ENCODE measurements at regions not wholly inside any gene's neighbourhood (a gene's known extent, or its start where the extent isn't known, plus 50 kb on each side); places are given as distances from the start of the nearest gene placed in this dataset.

DNA sequence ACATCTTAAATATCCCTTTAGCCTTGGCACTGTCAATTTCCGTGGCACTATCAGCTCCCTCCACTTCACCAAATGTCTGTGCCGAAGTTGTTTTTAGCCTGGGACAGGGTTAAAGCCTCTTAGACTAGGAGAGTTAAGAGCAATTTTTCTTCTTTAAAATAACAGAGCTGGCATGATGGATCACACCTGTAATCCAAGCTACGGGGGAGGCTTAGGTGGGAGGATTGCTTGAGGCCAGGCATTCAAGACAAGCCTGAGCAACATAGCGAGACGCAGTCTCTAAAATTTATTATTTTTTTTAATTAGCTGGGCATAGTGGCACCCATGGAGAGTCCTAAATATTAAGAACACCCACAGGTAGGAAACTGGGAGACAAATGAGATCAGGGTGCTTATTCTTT, 209.8 kb upstream of the MAGEB18 start:
- no peaks in the 10 kb centered on the region for H3K27me3 ChIP-seq
- no peaks in the 10 kb centered on the region for H3K4me1 ChIP-seq
- H3K27ac ChIP-seq = no peak overlapping the region
- TF ChIP-seq, protein P1, sequence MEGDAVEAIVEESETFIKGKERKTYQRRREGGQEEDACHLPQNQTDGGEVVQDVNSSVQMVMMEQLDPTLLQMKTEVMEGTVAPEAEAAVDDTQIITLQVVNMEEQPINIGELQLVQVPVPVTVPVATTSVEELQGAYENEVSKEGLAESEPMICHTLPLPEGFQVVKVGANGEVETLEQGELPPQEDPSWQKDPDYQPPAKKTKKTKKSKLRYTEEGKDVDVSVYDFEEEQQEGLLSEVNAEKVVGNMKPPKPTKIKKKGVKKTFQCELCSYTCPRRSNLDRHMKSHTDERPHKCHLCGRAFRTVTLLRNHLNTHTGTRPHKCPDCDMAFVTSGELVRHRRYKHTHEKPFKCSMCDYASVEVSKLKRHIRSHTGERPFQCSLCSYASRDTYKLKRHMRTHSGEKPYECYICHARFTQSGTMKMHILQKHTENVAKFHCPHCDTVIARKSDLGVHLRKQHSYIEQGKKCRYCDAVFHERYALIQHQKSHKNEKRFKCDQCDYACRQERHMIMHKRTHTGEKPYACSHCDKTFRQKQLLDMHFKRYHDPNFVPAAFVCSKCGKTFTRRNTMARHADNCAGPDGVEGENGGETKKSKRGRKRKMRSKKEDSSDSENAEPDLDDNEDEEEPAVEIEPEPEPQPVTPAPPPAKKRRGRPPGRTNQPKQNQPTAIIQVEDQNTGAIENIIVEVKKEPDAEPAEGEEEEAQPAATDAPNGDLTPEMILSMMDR (IDR thresholded peaks at IDR 0.05) = no peak
- TF ChIP-seq POLR2A (IDR thresholded peaks at IDR 0.05) = no peak
- H3K9me3 ChIP-seq = no peaks in the 10 kb centered on the region
- 67% methylated on average over 5 of the region's 5 CpGs for WGBS (ENCODE audit: insufficient coverage, low coverage, low lambda C conversion rate, missing lambda C conversion rate)
- ATAC-seq (no peak), DNase-seq (no peak)
- H3K4me3 ChIP-seq = no peak overlapping the region
- intact Hi-C loops (cut with DNase I) = no loop called here
- no peaks in the 10 kb centered on the region for H3K36me3 ChIP-seq

DNA sequence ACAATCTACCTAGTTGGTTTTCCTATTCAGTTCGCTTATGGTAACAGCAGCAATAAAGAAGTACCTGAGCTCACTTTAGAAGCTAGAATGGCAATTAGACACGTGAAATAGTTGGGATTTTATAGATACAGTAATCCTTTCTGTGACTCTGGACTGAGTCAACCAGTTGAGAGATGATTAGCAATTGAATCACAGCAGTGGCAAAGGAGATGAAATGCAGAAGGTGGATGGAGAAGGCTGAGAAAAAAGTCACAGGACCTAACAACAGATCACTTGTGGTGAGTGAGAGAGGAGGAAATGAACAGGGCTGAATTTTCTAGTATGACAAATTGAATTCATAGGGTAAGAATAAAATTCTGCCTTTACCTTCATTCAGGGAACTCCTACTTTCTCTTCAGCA, 197.1 kb upstream of the MAGEB18 start:
- no peak for ATAC-seq
- Histone ChIP-seq H3K4me3 (no peak overlapping the region), H3K4me1 (no peaks in the 10 kb centered on the region), H3K36me3 (no peaks in the 10 kb centered on the region), H3K27me3 (no peaks in the 10 kb centered on the region), H3K9me3 (no peaks in the 10 kb centered on the region), H3K27ac (no peak overlapping the region)
- WGBS (ENCODE audit: insufficient coverage, low coverage, low lambda C conversion rate, missing lambda C conversion rate) = 6% methylated on average over 2 of the region's 2 CpGs
- no peak for DNase-seq
- no peak for TF ChIP-seq POLR2A (IDR thresholded peaks at IDR 0.05)
- TF ChIP-seq, protein P1 (IDR thresholded peaks at IDR 0.05) = no peak
- intact Hi-C loops (cut with DNase I) = no loop called here

DNA sequence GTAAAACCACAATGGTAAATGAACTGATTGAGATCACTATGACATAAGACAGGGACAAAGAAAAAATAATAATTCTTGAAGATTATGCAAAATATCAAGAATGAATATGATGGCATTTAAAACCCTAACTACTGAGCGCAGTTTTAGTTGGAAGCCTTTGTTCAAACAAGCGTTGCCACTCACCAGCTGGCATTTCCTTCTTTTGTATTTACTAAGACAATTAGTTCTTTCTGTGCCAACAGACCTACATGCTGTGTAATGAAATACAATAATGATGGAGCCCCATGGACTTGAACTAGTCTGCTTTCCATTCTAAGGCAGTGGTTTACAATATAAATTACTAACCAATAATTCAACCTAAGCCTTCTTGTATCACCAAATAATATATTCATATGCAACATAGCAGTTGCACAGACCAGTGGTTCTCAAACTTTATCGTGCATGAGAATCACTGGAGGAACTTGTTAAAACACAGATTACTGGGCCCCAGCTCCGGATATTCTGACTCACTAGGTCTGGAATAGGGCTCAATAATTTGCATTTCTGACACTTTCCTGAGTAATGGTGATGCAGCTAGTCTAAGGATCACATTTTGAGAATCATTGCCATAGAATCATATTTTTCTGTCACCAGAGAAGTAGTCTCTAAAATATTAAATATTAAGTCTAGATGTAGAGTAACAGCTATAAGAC, 196.4 kb upstream of the MAGEB18 start:
- TF ChIP-seq POLR2A (IDR thresholded peaks at IDR 0.05) = no peak
- TF ChIP-seq, protein P1 (IDR thresholded peaks at IDR 0.05) = no peak
- Histone ChIP-seq H3K36me3 (no peaks in the 10 kb centered on the region), H3K9me3 (peaks cover 0 to 5% (median 0%) of the 10 kb centered on the region in 4 donors), H3K27ac (no peak overlapping the region), H3K4me1 (no peaks in the 10 kb centered on the region), H3K27me3 (no peaks in the 10 kb centered on the region), H3K4me3 (no peak overlapping the region)
- DNase-seq (no peak), ATAC-seq (no peak)
- WGBS (ENCODE audit: insufficient coverage, low coverage, low lambda C conversion rate, missing lambda C conversion rate) = 47% methylated on average over 4 of the region's 4 CpGs
- intact Hi-C loops (cut with DNase I) = no loop called here

DNA sequence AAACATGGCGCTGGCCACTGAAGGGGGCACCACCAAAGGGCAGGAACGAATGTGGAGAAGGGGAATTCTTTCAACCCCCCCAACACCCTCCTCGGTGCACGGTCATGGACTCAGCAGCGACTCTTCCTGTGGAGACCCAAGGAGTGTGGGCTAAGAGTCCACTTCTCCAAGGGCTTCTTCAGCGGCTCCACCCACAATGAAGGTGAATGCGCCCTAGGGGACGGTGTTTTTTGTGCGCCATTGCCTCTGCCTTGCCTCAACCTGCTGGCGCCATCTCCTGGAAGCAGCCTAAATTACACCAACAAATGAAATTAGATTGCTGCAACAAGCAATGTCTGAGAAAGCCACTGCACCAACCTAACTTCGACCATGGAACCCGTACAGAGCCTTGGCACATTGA, 169.2 kb upstream of the MAGEB18 start:
- Histone ChIP-seq H3K27me3 (no peaks in the 10 kb centered on the region), H3K4me1 (no peaks in the 10 kb centered on the region), H3K9me3 (no peaks in the 10 kb centered on the region), H3K4me3 (no peak overlapping the region), H3K36me3 (no peaks in the 10 kb centered on the region), H3K27ac (no peak overlapping the region)
- TF ChIP-seq, protein P1 (IDR thresholded peaks at IDR 0.05) = peak in 2 of 4 donors; percentile 9 to 26
- TF ChIP-seq POLR2A (IDR thresholded peaks at IDR 0.05) = no peak
- ATAC-seq = no peak
- no peak for DNase-seq
- intact Hi-C loops (cut with DNase I) = no loop called here
- WGBS (ENCODE audit: insufficient coverage, low coverage, low lambda C conversion rate, missing lambda C conversion rate) = 31% methylated on average over 11 of the region's 12 CpGs

All from right lobe of liver (tissue), 6 donors.